ENCODE measurements at regions not wholly inside any gene's neighbourhood (a gene's known extent, or its start where the extent isn't known, plus 50 kb on each side); places are given as distances from the start of the nearest gene placed in this dataset.

- intact Hi-C loops (cut with DNase I), result no loop called here
- H3K4me1 ChIP-seq, result no peaks in the 10 kb centered on the region
- no peak for ATAC-seq
- no peak for DNase-seq
- no peak overlapping the region for H3K4me3 ChIP-seq
- H3K27me3 ChIP-seq (ENCODE audit: insufficient read depth in 3 of 3, low read length in 2 of 3), result no peaks in the 10 kb centered on the region
- H3K36me3 ChIP-seq (ENCODE audit: insufficient read depth in 1 of 2, low read depth in 1 of 2), result no peaks in the 10 kb centered on the region
- 82 to 91% (median 88%) methylated on average over 1 of the region's 1 CpG for WGBS, 3 donors
- H3K27ac ChIP-seq, result no peak overlapping the region
- no peak for TF ChIP-seq CTCF (IDR thresholded peaks at IDR 0.05)
- no peaks in the 10 kb centered on the region for H3K9me3 ChIP-seq
Measured at GRCh38 chr11:91673705-91674104, 550.9 kb upstream of the FAT3 start.

GRCh38 chr11:91664521-91664920 is 560.1 kb upstream of the FAT3 start:
- no peak for ATAC-seq
- DNase-seq, result no peak
- H3K9me3 ChIP-seq, result no peaks in the 10 kb centered on the region
- H3K27ac ChIP-seq, result no peak overlapping the region
- H3K36me3 ChIP-seq (ENCODE audit: insufficient read depth in 1 of 2, low read depth in 1 of 2), result no peaks in the 10 kb centered on the region
- no peak overlapping the region for H3K4me3 ChIP-seq
- H3K27me3 ChIP-seq (ENCODE audit: insufficient read depth in 3 of 3, low read length in 2 of 3), result no peaks in the 10 kb centered on the region
- H3K4me1 ChIP-seq, result no peaks in the 10 kb centered on the region
- no peak for TF ChIP-seq CTCF (IDR thresholded peaks at IDR 0.05)
- intact Hi-C loops (cut with DNase I), result no loop called here
- 63 to 75% (median 71%) methylated on average over 3 of the region's 3 CpGs for WGBS, 3 donors

- H3K27ac ChIP-seq, result no peak overlapping the region
- H3K4me1 ChIP-seq, result no peaks in the 10 kb centered on the region
- intact Hi-C loops (cut with DNase I), result no loop called here
- H3K9me3 ChIP-seq, result no peaks in the 10 kb centered on the region
- H3K36me3 ChIP-seq (ENCODE audit: insufficient read depth in 1 of 2, low read depth in 1 of 2), result no peaks in the 10 kb centered on the region
- ATAC-seq (no peak), DNase-seq (no peak)
- H3K4me3 ChIP-seq, result no peak overlapping the region
- WGBS, 3 donors, result 8 to 56% (median 44%) methylated on average over 1 of the region's 1 CpG
- TF ChIP-seq CTCF (IDR thresholded peaks at IDR 0.05), result no peak
- H3K27me3 ChIP-seq (ENCODE audit: insufficient read depth in 3 of 3, low read length in 2 of 3), result no peaks in the 10 kb centered on the region
Measured at GRCh38 chr11:91660036-91660435, 564.6 kb upstream of the FAT3 start.

GRCh38 chr11:91654686-91655085 is 569.9 kb upstream of the FAT3 start:
- intact Hi-C loops (cut with DNase I), result no loop called here
- Histone ChIP-seq H3K27me3 (ENCODE audit: insufficient read depth in 3 of 3, low read length in 2 of 3) (no peaks in the 10 kb centered on the region), H3K9me3 (no peaks in the 10 kb centered on the region), H3K4me1 (no peaks in the 10 kb centered on the region), H3K27ac (no peak overlapping the region), H3K4me3 (no peak overlapping the region), H3K36me3 (ENCODE audit: insufficient read depth in 1 of 2, low read depth in 1 of 2) (no peaks in the 10 kb centered on the region)
- WGBS, 3 donors, result 25 to 32% (median 27%) methylated on average over 2 of the region's 2 CpGs
- DNase-seq (no peak), ATAC-seq (no peak)
- no peak for TF ChIP-seq CTCF (IDR thresholded peaks at IDR 0.05)

- no peak for ATAC-seq
- H3K36me3 ChIP-seq (ENCODE audit: insufficient read depth in 1 of 2, low read depth in 1 of 2), result no peaks in the 10 kb centered on the region
- H3K27me3 ChIP-seq (ENCODE audit: insufficient read depth in 3 of 3, low read length in 2 of 3), result no peaks in the 10 kb centered on the region
- TF ChIP-seq CTCF (IDR thresholded peaks at IDR 0.05), result no peak
- H3K4me3 ChIP-seq, result no peak overlapping the region
- 71 to 80% (median 77%) methylated on average over 2 of the region's 2 CpGs for WGBS, 3 donors
- no peak overlapping the region for H3K27ac ChIP-seq
- H3K4me1 ChIP-seq, result no peaks in the 10 kb centered on the region
- intact Hi-C loops (cut with DNase I), result no loop called here
- DNase-seq, result no peak
- H3K9me3 ChIP-seq, result no peaks in the 10 kb centered on the region
Measured at GRCh38 chr11:91653079-91653754, 571.4 kb upstream of the FAT3 start.

All from psoas muscle (tissue), 7 donors.